ENCODE measurements at regions not wholly inside any gene's neighbourhood (a gene's known extent, or its start where the extent isn't known, plus 50 kb on each side); places are given as distances from the start of the nearest gene placed in this dataset.

- no peak for TF ChIP-seq CSRNP3 (CRISPR knock-in tag; IDR thresholded peaks at IDR 0.05)
- no peak for TF ChIP-seq ZFP30 (CRISPR knock-in tag; IDR thresholded peaks at IDR 0.05)
- no peak for TF ChIP-seq CSDC2 (CRISPR knock-in tag; IDR thresholded peaks at IDR 0.05)
- TF ChIP-seq ZFP3 (CRISPR knock-in tag; IDR thresholded peaks at IDR 0.05), result no peak
- TF ChIP-seq ZNF8 (CRISPR knock-in tag; IDR thresholded peaks at IDR 0.05), result no peak
- no peak for TF ChIP-seq ARNTL (CRISPR knock-in tag; IDR thresholded peaks at IDR 0.05; ENCODE audit: borderline replicate concordance, low read depth)
Observed at GRCh38 chr5:105816961-105817360, 1853.8 kb downstream of the EFNA5 start.
